ENCODE measurements at regions not wholly inside any gene's neighbourhood (a gene's known extent, or its start where the extent isn't known, plus 50 kb on each side); places are given as distances from the start of the nearest gene placed in this dataset.

DNA sequence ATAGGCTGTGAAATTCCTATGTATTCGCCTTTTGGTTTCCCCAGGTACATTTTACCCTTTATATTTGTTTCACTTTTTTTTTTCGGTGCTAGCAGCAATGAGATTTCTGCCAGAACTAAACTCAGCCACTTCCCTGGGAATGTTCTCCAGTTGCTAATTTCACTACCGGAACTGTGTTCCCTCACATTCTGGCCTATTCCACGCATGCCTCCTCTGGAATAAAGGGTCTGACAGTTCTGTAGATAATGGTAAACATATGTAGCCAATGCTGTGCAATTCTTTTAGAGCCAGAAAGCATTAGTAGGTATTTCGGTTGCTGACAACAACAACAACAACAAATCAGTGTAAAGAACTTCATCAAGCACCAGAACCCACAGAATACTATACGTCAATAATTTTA is 96.1 kb upstream of the TBX18 start:
- TF ChIP-seq, protein P1, sequence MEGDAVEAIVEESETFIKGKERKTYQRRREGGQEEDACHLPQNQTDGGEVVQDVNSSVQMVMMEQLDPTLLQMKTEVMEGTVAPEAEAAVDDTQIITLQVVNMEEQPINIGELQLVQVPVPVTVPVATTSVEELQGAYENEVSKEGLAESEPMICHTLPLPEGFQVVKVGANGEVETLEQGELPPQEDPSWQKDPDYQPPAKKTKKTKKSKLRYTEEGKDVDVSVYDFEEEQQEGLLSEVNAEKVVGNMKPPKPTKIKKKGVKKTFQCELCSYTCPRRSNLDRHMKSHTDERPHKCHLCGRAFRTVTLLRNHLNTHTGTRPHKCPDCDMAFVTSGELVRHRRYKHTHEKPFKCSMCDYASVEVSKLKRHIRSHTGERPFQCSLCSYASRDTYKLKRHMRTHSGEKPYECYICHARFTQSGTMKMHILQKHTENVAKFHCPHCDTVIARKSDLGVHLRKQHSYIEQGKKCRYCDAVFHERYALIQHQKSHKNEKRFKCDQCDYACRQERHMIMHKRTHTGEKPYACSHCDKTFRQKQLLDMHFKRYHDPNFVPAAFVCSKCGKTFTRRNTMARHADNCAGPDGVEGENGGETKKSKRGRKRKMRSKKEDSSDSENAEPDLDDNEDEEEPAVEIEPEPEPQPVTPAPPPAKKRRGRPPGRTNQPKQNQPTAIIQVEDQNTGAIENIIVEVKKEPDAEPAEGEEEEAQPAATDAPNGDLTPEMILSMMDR (IDR thresholded peaks at IDR 0.05; ENCODE audit: low read depth, low read length, missing input control) = no peak
- TF ChIP-seq, protein P2, sequence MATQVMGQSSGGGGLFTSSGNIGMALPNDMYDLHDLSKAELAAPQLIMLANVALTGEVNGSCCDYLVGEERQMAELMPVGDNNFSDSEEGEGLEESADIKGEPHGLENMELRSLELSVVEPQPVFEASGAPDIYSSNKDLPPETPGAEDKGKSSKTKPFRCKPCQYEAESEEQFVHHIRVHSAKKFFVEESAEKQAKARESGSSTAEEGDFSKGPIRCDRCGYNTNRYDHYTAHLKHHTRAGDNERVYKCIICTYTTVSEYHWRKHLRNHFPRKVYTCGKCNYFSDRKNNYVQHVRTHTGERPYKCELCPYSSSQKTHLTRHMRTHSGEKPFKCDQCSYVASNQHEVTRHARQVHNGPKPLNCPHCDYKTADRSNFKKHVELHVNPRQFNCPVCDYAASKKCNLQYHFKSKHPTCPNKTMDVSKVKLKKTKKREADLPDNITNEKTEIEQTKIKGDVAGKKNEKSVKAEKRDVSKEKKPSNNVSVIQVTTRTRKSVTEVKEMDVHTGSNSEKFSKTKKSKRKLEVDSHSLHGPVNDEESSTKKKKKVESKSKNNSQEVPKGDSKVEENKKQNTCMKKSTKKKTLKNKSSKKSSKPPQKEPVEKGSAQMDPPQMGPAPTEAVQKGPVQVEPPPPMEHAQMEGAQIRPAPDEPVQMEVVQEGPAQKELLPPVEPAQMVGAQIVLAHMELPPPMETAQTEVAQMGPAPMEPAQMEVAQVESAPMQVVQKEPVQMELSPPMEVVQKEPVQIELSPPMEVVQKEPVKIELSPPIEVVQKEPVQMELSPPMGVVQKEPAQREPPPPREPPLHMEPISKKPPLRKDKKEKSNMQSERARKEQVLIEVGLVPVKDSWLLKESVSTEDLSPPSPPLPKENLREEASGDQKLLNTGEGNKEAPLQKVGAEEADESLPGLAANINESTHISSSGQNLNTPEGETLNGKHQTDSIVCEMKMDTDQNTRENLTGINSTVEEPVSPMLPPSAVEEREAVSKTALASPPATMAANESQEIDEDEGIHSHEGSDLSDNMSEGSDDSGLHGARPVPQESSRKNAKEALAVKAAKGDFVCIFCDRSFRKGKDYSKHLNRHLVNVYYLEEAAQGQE (IDR thresholded peaks at IDR 0.05) = no peak
- TF ChIP-seq, protein P3, sequence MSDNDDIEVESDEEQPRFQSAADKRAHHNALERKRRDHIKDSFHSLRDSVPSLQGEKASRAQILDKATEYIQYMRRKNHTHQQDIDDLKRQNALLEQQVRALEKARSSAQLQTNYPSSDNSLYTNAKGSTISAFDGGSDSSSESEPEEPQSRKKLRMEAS (IDR thresholded peaks at IDR 0.05) = no peak
- TF ChIP-seq EGR1 (IDR thresholded peaks at IDR 0.05; ENCODE audit: low read depth in 2 of 2) (no peak), RXRA (IDR thresholded peaks at IDR 0.05) (no peak), JUND (IDR thresholded peaks at IDR 0.05) (no peak), GABPA (IDR thresholded peaks at IDR 0.05 in 1 of 2, conservative IDR thresholded peaks at IDR 0.05 in 1 of 2) (no peak), TAF1 (conservative IDR thresholded peaks at IDR 0.05) (no peak), FOXA1 (IDR thresholded peaks at IDR 0.05) (no peak), YY1 (IDR thresholded peaks at IDR 0.05) (no peak)
- TF ChIP-seq, protein P4, sequence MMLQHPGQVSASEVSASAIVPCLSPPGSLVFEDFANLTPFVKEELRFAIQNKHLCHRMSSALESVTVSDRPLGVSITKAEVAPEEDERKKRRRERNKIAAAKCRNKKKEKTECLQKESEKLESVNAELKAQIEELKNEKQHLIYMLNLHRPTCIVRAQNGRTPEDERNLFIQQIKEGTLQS (IDR thresholded peaks at IDR 0.05) = no peak
- TF ChIP-seq, protein P5, sequence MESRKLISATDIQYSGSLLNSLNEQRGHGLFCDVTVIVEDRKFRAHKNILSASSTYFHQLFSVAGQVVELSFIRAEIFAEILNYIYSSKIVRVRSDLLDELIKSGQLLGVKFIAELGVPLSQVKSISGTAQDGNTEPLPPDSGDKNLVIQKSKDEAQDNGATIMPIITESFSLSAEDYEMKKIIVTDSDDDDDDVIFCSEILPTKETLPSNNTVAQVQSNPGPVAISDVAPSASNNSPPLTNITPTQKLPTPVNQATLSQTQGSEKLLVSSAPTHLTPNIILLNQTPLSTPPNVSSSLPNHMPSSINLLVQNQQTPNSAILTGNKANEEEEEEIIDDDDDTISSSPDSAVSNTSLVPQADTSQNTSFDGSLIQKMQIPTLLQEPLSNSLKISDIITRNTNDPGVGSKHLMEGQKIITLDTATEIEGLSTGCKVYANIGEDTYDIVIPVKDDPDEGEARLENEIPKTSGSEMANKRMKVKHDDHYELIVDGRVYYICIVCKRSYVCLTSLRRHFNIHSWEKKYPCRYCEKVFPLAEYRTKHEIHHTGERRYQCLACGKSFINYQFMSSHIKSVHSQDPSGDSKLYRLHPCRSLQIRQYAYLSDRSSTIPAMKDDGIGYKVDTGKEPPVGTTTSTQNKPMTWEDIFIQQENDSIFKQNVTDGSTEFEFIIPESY (IDR thresholded peaks at IDR 0.05) = no peak
